Stomach (tissue), 8 donors: ENCODE measurements at regions not wholly inside any gene's neighbourhood (a gene's known extent, or its start where the extent isn't known, plus 50 kb on each side); places are given as distances from the start of the nearest gene placed in this dataset.

Experiments used
- DNase-seq, 2 donors: peaks; one replicate each; pipeline versions ENCODE4 v3.0.0 to v3.0.0-alpha.2; 2013 to 2019
- H3K27ac ChIP-seq, 5 donors: fragments of 200-600 bp in 4 of 5; sonication (generic) in 4 of 5; one replicate each; pipeline ENCODE4 v1.5.1; 2013 to 2019; ENCODE audit warnings: mild to moderate bottlenecking in 1 of 5, moderate library complexity in 1 of 5
- H3K27me3 ChIP-seq, 3 donors: fragments of 200-600 bp; sonication (generic); one replicate each; pipeline ENCODE4 v1.5.1; 2017 to 2019; ENCODE audit warnings: mixed run types in 1 of 3
- H3K36me3 ChIP-seq, 4 donors: fragments of 200-600 bp; sonication (generic); 1 replicate in 3 of 4; 2 replicates in 1 of 4; pipeline ENCODE4 v1.5.1; 2016 to 2019
- H3K4me1 ChIP-seq, 4 donors: fragments of 200-600 bp; sonication (generic); one replicate each; pipeline ENCODE4 v1.5.1; 2016 to 2019
- H3K4me3 ChIP-seq, 4 donors: fragments of 200-600 bp; sonication (generic) in 3 of 4; one replicate each; pipeline ENCODE4 v1.5.1; 2016 to 2019; ENCODE audit warnings: mild to moderate bottlenecking in 1 of 4
- H3K9me3 ChIP-seq, 4 donors: fragments of 200-600 bp; sonication (generic); one replicate each; pipeline ENCODE4 v1.5.1; 2016 to 2019
- EP300 ChIP-seq: sonication (generic); formaldehyde crosslinking; IDR thresholded peaks from one replicate; pipeline ENCODE4 v1.6.1; 2017; ENCODE audit warnings: antibody characterized with exemption
- POLR2A ChIP-seq, 4 donors: fragments of 450-650 bp; IDR thresholded peaks; one replicate each; pipeline ENCODE4 v1.6.1; 2016; ENCODE audit warnings: antibody characterized with exemption in 4 of 4, control low read depth in 2 of 4, mild to moderate bottlenecking in 1 of 4, moderate library complexity in 1 of 4
- POLR2AphosphoS5 ChIP-seq, 3 donors: sonication (generic); formaldehyde crosslinking; IDR thresholded peaks; one replicate each; pipeline ENCODE4 v1.6.1; 2016; ENCODE audit warnings: antibody characterized with exemption in 3 of 3
- WGBS, 5 donors: extraction: QIAGEN DNeasy Blood & Tissue Kit in 3 of 5; methylation state at CpG; one replicate each; pipeline versions ENCODE4 v1.1.5 to v1.1.7; 2013 to 2018; 5-methylcytosine and 5-hydroxymethylcytosine counted together
- intact Hi-C: fragments of 100-400 bp; cut with DNase I; formaldehyde crosslinking; loops from one replicate; pipeline ENCODE4 v1.15.1; 2023; ENCODE audit warnings: low total_unique reads
- TF ChIP-seq, protein P1 (sequence below), 7 experiments: fragments of 450-650 bp in 4 of 7; fragments of 200-600 bp in 3 of 7; sonication (generic) in 3 of 7; IDR thresholded peaks; one replicate each; pipeline ENCODE4 v1.5.1; 2016 to 2019; ENCODE audit warnings: antibody characterized with exemption in 7 of 7, control low read depth in 2 of 7, mild to moderate bottlenecking in 1 of 7
- donor health status: healthy with polysubstance abuse.
- donor health status: Bipolar disorder and iron deficiency.
- donor health status: healthy.

DNA sequence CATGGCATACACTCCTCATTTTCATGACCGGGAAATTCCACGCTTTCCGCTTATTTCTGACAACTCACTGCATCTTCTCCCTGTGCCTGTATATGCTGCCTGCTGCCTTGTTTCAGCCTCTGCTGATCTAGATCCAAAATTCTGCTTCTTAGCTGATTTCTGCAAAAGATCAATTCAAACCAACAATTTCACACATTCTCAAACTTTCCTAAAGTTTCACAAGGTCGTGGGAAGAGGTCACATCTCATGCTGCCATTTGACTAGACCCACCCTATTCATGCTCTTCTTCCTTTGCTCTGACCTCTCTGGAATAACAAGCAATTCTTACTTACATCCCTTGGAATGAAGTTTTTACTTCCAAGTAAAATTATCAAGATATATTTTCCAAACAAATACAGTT is 84.5 kb downstream of the TMEM167A start:
- Histone ChIP-seq H3K27ac (no peak overlapping the region), H3K4me3 (no peak overlapping the region), H3K4me1 (no peaks in the 10 kb centered on the region), H3K9me3 (no peaks in the 10 kb centered on the region), H3K36me3 (no peaks in the 10 kb centered on the region), H3K27me3 (no peaks in the 10 kb centered on the region)
- TF ChIP-seq POLR2A (IDR thresholded peaks at IDR 0.05) (no peak), POLR2AphosphoS5 (IDR thresholded peaks at IDR 0.05) (no peak), EP300 (no peak)
- TF ChIP-seq, protein P1, sequence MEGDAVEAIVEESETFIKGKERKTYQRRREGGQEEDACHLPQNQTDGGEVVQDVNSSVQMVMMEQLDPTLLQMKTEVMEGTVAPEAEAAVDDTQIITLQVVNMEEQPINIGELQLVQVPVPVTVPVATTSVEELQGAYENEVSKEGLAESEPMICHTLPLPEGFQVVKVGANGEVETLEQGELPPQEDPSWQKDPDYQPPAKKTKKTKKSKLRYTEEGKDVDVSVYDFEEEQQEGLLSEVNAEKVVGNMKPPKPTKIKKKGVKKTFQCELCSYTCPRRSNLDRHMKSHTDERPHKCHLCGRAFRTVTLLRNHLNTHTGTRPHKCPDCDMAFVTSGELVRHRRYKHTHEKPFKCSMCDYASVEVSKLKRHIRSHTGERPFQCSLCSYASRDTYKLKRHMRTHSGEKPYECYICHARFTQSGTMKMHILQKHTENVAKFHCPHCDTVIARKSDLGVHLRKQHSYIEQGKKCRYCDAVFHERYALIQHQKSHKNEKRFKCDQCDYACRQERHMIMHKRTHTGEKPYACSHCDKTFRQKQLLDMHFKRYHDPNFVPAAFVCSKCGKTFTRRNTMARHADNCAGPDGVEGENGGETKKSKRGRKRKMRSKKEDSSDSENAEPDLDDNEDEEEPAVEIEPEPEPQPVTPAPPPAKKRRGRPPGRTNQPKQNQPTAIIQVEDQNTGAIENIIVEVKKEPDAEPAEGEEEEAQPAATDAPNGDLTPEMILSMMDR (IDR thresholded peaks at IDR 0.05) = no peak
- 70 to 87% (median 83%) methylated on average over 4 of the region's 4 CpGs for WGBS, 5 donors
- DNase-seq = peak in 1 of 2 donors; percentile 23
- intact Hi-C loops = no loop called here

DNA sequence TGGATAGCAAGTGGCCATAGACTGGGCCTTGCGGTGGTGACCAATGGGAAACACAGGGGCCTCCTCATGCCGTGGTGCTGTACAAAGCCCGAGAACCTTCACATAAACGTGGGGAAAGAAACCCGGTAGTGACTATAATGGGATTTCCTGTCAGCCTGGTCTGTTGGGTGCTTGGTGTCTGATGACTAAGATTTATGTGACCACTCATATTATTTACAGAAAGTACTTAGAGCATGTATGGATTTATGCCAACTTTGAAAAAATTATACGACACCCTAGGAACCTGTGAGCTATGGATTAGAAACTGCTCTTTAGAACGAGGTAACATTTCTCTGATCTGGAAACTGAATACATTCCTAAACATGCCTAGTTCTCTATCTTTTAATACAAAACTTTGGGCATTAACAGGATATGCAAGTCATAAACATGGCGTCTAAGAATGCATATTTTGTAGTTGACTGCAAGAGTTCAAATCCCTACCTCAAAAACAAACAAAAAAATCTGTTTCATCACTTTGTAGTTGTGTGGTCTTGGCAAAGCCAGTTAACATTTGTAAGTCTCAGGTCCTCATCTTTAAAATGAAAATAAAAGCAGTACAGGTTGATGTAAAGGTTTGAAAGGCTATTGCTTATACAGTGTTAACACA is 85.4 kb downstream of the TMEM167A start:
- Histone ChIP-seq H3K4me3 (no peak overlapping the region), H3K4me1 (no peaks in the 10 kb centered on the region), H3K27ac (no peak overlapping the region), H3K27me3 (no peaks in the 10 kb centered on the region), H3K36me3 (no peaks in the 10 kb centered on the region), H3K9me3 (no peaks in the 10 kb centered on the region)
- intact Hi-C loops = no loop called here
- no peak for DNase-seq
- 58 to 79% (median 65%) methylated on average over 8 of the region's 8 CpGs for WGBS, 5 donors
- TF ChIP-seq EP300 (no peak), POLR2AphosphoS5 (IDR thresholded peaks at IDR 0.05) (no peak), POLR2A (IDR thresholded peaks at IDR 0.05) (no peak)
- TF ChIP-seq, protein P1 (IDR thresholded peaks at IDR 0.05) = no peak

DNA sequence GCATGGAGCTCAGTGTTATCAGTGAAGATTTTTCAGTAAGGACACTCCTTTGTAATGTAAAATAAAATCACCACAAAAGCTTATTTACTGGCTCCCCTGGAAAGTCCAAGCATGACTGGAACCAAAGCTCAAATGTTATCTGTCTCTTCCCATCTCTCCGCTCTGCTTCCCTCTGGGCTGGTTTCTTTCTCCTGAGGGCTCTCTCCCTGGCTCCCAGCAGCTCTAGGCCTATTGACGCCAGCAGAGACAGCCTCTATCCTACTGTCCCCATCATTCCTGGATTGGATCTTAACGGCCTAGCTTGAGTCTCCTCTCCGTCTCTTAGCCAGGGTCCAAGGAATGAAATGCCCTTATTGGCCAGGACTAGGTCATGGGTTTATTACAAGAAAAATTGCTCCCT is 86.1 kb downstream of the TMEM167A start:
- no peaks in the 10 kb centered on the region for H3K9me3 ChIP-seq
- 74 to 93% (median 88%) methylated on average over 4 of the region's 4 CpGs for WGBS, 5 donors
- no peaks in the 10 kb centered on the region for H3K27me3 ChIP-seq
- no peaks in the 10 kb centered on the region for H3K4me1 ChIP-seq
- no peak overlapping the region for H3K27ac ChIP-seq
- no peaks in the 10 kb centered on the region for H3K36me3 ChIP-seq
- TF ChIP-seq POLR2A (IDR thresholded peaks at IDR 0.05) (no peak), POLR2AphosphoS5 (IDR thresholded peaks at IDR 0.05) (no peak), EP300 (no peak)
- TF ChIP-seq, protein P1 (IDR thresholded peaks at IDR 0.05) = no peak
- no peak for DNase-seq
- intact Hi-C loops = no loop called here
- no peak overlapping the region for H3K4me3 ChIP-seq

DNA sequence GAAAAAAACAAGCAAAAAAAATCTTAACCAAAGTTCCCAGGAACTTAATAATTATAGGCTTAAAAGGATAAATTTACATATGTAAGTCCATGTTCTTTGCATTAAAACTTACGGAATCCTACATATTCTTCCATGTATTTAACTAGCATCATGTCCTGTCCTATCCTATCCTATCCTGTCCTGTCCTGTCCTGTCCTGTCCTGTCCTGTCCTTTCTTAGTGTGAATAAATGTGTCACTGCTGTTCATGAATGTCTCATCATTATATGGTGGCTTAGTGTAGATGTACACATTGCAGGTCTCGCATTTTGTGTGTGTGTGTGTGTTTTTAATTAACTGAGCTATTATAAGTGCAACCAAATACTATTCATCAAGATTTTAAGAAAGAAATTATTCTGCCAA is 90.0 kb downstream of the TMEM167A start:
- H3K36me3 ChIP-seq = no peaks in the 10 kb centered on the region
- 84 to 92% (median 88%) methylated on average over 2 of the region's 2 CpGs for WGBS, 5 donors
- peaks cover 0 to 12% (median 8%) of the 10 kb centered on the region in 4 donors for H3K4me1 ChIP-seq
- no peak for TF ChIP-seq POLR2A (IDR thresholded peaks at IDR 0.05)
- TF ChIP-seq POLR2AphosphoS5 (IDR thresholded peaks at IDR 0.05) = no peak
- no peaks in the 10 kb centered on the region for H3K27me3 ChIP-seq
- H3K27ac ChIP-seq = no peak overlapping the region
- no peak overlapping the region for H3K4me3 ChIP-seq
- DNase-seq = no peak
- no peaks in the 10 kb centered on the region for H3K9me3 ChIP-seq
- intact Hi-C loops = no loop called here

DNA sequence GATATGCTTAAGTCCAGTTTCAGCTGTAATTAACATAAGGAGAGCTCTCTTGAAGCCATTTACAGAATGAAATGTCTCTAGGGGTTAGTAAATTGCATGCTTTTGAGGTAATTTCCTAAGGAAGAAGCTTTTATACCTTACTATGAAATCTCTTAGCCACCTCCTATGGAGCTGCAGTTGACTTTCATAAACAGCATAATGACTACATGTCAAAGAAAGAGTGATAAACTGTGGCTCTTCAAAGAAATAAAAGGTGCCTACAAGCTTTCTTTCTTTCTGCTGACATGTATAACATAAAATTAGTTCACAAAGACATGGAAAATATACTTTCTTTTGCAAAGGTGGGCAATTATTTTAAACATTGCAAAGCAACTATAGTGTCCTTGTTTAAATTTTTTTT is 90.8 kb downstream of the TMEM167A start:
- TF ChIP-seq POLR2AphosphoS5 (IDR thresholded peaks at IDR 0.05) (no peak), EP300 (no peak)
- TF ChIP-seq, protein P1 (IDR thresholded peaks at IDR 0.05) = no peak
- no peaks in the 10 kb centered on the region for H3K36me3 ChIP-seq
- intact Hi-C loops = no loop called here
- H3K9me3 ChIP-seq = no peaks in the 10 kb centered on the region
- DNase-seq = no peak
- no peak overlapping the region for H3K4me3 ChIP-seq
- peaks cover 0 to 12% (median 8%) of the 10 kb centered on the region in 4 donors for H3K4me1 ChIP-seq
- H3K27ac ChIP-seq = no peak overlapping the region
- H3K27me3 ChIP-seq = no peaks in the 10 kb centered on the region
